Tibial nerve (tissue), 4 donors: ENCODE measurements at regions not wholly inside any gene's neighbourhood (a gene's known extent, or its start where the extent isn't known, plus 50 kb on each side); places are given as distances from the start of the nearest gene placed in this dataset.

Experiments
- DNase-seq, 2 donors: peaks; one replicate each; pipeline ENCODE4 v3.0.0-alpha.2; 2019; ENCODE audit warnings: low spot score in 2 of 2
- H3K27ac ChIP-seq, 4 donors: fragments of 200-600 bp; sonication (generic) in 3 of 4; one replicate each; pipeline ENCODE4 v1.5.1; 2017 to 2019; ENCODE audit warnings: mild to moderate bottlenecking in 1 of 4
- H3K27me3 ChIP-seq, 2 donors: fragments of 200-600 bp; sonication (generic) in 1 of 2; one replicate each; pipeline versions ENCODE4 v1.5.1 to v1.6.0; 2017 to 2019
- H3K36me3 ChIP-seq, 3 donors: fragments of 200-600 bp; sonication (generic); one replicate each; pipeline ENCODE4 v1.5.1; 2018 to 2019
- H3K4me1 ChIP-seq, 4 donors: fragments of 200-600 bp; sonication (generic) in 3 of 4; one replicate each; pipeline ENCODE4 v1.5.1; 2017 to 2019
- H3K4me3 ChIP-seq, 4 donors: fragments of 200-600 bp; sonication (generic) in 3 of 4; one replicate each; pipeline ENCODE4 v1.5.1; 2017 to 2019; ENCODE audit warnings: mild to moderate bottlenecking in 1 of 4, moderate library complexity in 1 of 4
- H3K9me3 ChIP-seq, 4 donors: fragments of 200-600 bp; sonication (generic) in 3 of 4; one replicate each; pipeline ENCODE4 v1.5.1; 2017 to 2019
- EP300 ChIP-seq, 2 donors: sonication (generic); formaldehyde crosslinking; IDR thresholded peaks; one replicate each; pipeline ENCODE4 v1.6.1; 2017; ENCODE audit warnings: antibody characterized with exemption in 2 of 2, mild to moderate bottlenecking in 1 of 2
- POLR2A ChIP-seq, 2 donors: fragments of 450-650 bp; IDR thresholded peaks; one replicate each; pipeline ENCODE4 v1.6.1; 2017; ENCODE audit warnings: antibody characterized with exemption in 2 of 2, mild to moderate bottlenecking in 2 of 2, moderate library complexity in 2 of 2
- WGBS, 2 donors: methylation state at CpG; one replicate each; pipeline ENCODE4 v1.1.5; 2018; 5-methylcytosine and 5-hydroxymethylcytosine counted together
- TF ChIP-seq, protein P1 (sequence below), 5 experiments: fragments of 200-600 bp in 3 of 5; fragments of 450-650 bp in 2 of 5; sonication (generic) in 3 of 5; IDR thresholded peaks; one replicate each; pipeline ENCODE4 v1.5.1; 2016 to 2019; ENCODE audit warnings: antibody characterized with exemption in 5 of 5, mild to moderate bottlenecking in 3 of 5, moderate library complexity in 2 of 5

DNA sequence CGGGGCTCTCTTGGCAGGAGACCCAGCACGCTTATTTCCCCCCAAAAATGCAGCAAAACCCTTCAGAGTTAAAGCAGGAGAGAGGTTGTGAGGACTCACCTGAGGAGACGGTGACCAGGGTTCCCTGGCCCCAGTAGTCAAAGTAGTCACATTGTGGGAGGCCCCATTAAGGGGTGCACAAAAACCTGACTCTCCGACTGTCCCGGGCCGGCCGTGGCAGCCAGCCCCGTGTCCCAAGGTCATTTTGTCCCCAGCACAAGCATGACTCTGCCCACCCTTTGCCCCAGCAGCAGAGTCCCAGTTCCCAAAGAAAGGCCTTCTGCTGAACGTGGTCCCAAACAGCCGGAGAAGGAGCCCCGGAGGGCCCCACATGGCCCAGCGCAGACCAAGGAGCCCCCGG lies 337.7 kb downstream of the TMEM121 start:
- peak in 1 of 2 donors; percentile 4 for DNase-seq
- Histone ChIP-seq H3K27me3 (no peaks in the 10 kb centered on the region), H3K4me1 (no peaks in the 10 kb centered on the region), H3K9me3 (peaks cover 0 to 28% (median 0%) of the 10 kb centered on the region in 4 donors), H3K36me3 (no peaks in the 10 kb centered on the region), H3K4me3 (peak overlapping the region in 1 of 4 donors; percentile 38), H3K27ac (peak overlapping the region in 1 of 4 donors; percentile 50)
- TF ChIP-seq, protein P1, sequence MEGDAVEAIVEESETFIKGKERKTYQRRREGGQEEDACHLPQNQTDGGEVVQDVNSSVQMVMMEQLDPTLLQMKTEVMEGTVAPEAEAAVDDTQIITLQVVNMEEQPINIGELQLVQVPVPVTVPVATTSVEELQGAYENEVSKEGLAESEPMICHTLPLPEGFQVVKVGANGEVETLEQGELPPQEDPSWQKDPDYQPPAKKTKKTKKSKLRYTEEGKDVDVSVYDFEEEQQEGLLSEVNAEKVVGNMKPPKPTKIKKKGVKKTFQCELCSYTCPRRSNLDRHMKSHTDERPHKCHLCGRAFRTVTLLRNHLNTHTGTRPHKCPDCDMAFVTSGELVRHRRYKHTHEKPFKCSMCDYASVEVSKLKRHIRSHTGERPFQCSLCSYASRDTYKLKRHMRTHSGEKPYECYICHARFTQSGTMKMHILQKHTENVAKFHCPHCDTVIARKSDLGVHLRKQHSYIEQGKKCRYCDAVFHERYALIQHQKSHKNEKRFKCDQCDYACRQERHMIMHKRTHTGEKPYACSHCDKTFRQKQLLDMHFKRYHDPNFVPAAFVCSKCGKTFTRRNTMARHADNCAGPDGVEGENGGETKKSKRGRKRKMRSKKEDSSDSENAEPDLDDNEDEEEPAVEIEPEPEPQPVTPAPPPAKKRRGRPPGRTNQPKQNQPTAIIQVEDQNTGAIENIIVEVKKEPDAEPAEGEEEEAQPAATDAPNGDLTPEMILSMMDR (IDR thresholded peaks at IDR 0.05): no peak
- no peak for TF ChIP-seq POLR2A (IDR thresholded peaks at IDR 0.05)
- 85 to 86% methylated on average over 10 to 11 of the region's 13 CpGs for WGBS, 2 donors

- H3K4me3 ChIP-seq: no peak overlapping the region
- H3K4me1 ChIP-seq: no peaks in the 10 kb centered on the region
- no peaks in the 10 kb centered on the region for H3K36me3 ChIP-seq
- peaks cover 0 to 32% (median 0%) of the 10 kb centered on the region in 4 donors for H3K9me3 ChIP-seq
- 69 to 83% methylated on average over 8 of the region's 19 CpGs for WGBS, 2 donors
- H3K27ac ChIP-seq: no peak overlapping the region
- DNase-seq: peak in 1 of 2 donors; percentile 8
- no peak for TF ChIP-seq POLR2A (IDR thresholded peaks at IDR 0.05)
- TF ChIP-seq EP300 (IDR thresholded peaks at IDR 0.05): no peak
- TF ChIP-seq, protein P1 (IDR thresholded peaks at IDR 0.05): no peak
- H3K27me3 ChIP-seq: no peaks in the 10 kb centered on the region
Observed at GRCh38 chr14:105864651-105865265, 338.4 kb downstream of the TMEM121 start.

- Histone ChIP-seq H3K4me3 (no peak overlapping the region), H3K36me3 (no peaks in the 10 kb centered on the region), H3K9me3 (peaks cover 0 to 32% (median 0%) of the 10 kb centered on the region in 4 donors), H3K27me3 (no peaks in the 10 kb centered on the region), H3K4me1 (no peaks in the 10 kb centered on the region), H3K27ac (no peak overlapping the region)
- 72 to 75% methylated on average over 14 of the region's 15 CpGs for WGBS, 2 donors
- no peak for TF ChIP-seq POLR2A (IDR thresholded peaks at IDR 0.05)
- TF ChIP-seq, protein P1 (IDR thresholded peaks at IDR 0.05): no peak
- no peak for TF ChIP-seq EP300 (IDR thresholded peaks at IDR 0.05)
- DNase-seq: peak in 1 of 2 donors; percentile 4
Observed at GRCh38 chr14:105865266-105865903, 339.0 kb downstream of the TMEM121 start.

DNA sequence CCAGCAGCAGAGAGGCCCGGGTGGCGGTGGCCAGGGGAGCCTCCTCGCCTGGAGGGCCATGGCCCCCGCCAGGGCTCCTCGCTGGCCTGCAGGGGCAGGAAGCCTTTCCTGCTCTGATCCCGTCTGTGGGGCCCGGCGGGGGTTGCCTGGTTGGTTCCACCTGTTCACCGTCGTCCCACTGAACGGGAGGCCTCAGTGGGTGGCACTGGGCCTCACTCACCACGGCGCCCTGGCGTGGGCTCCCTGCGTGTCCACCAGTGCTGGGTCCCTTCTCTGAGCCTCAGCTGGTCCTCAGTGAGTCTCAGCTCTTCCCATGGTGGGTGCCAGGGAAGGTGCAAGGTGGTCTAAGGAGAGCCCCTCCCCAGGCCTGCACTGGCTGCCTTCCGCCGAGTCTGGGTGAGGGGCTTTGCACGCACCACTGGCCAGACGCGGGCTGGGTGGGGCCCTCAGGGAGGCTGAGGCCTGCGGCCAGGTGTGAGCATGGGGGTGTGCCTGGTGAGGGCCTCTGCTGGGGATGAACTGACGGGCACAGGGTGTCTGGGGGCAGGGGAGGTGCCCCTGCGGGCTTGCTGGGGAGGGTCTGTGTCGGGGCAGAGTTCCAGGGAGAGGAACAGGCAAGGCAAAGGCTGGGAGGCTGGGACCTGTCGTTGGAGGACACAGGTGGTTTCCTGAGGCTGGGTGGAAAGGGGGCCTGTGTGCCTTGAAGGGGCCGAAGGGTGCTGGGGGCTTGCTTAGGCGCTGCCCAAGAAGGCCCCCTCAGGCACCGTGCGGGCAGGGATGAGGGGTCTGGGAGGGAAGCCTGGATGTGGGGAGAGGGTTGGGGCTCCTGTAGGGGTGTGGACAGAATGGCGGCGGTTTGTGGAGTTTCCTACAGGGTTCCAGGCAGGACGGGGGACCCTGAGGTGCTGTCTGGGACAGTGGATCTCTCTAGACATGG lies 339.8 kb downstream of the TMEM121 start:
- Histone ChIP-seq H3K4me3 (no peak overlapping the region), H3K4me1 (no peaks in the 10 kb centered on the region), H3K27ac (no peak overlapping the region), H3K36me3 (no peaks in the 10 kb centered on the region), H3K9me3 (peaks cover 0 to 32% (median 0%) of the 10 kb centered on the region in 4 donors), H3K27me3 (no peaks in the 10 kb centered on the region)
- DNase-seq: peak in 1 of 2 donors; percentile 7
- TF ChIP-seq, protein P1 (IDR thresholded peaks at IDR 0.05): no peak
- TF ChIP-seq EP300 (IDR thresholded peaks at IDR 0.05) (no peak), POLR2A (IDR thresholded peaks at IDR 0.05) (no peak)
- WGBS, 2 donors: 86 to 88% methylated on average over 18 to 31 of the region's 32 CpGs
